HCT116 (cell line): ENCODE measurements at regions not wholly inside any gene's neighbourhood (a gene's known extent, or its start where the extent isn't known, plus 50 kb on each side); places are given as distances from the start of the nearest gene placed in this dataset.

ENCODE experiments used
- ATAC-seq: fragments of 200-7000 bp; cut with Tn5 transposase; 2 replicates; pipeline ENCODE4 v1.9.1; 2020; ENCODE audit warnings: mild to moderate bottlenecking, moderate library complexity
- BruUV-seq: library from RNA; stranded (reverse); fragments of 400-500 nt; replicated peaks from 2 replicates; lab custom pipeline; 2021; lab: Mats Ljungman, UMichigan
- CTCF ChIA-PET: fragments of 300-600 bp; sonication (Branson Sonifier 250); formaldehyde crosslinking; loops from one replicate; lab custom pipeline; 2021; ENCODE audit warnings: antibody characterized with exemption; lab: Charles Lee
- POLR2A ChIA-PET: fragments of 300-600, 350-600 bp; sonication (Branson Sonifier 250); formaldehyde crosslinking; loops from one replicate; lab custom pipeline; 2021; ENCODE audit warnings: antibody characterized with exemption; lab: Charles Lee
- RAD21 ChIA-PET, 2 experiments: fragments of 300-600 bp; sonication (Branson Sonifier 250); formaldehyde crosslinking; loops; one replicate each; lab custom pipeline; 2023; ENCODE audit warnings: low total read pairs in 2 of 2; ENCODE audit not compliant: uncharacterized antibody in 2 of 2, unreplicated experiment in 2 of 2, low non-redundant PET in 1 of 2; lab: Charles Lee
- DNase-seq: peaks from one replicate; pipeline ENCODE4 v3.0.0-alpha.2; 2010; ENCODE audit warnings: low read depth, low spot score
- H2AFZ ChIP-seq: fragments of 200-600 bp; shearing (Covaris generic), sonication (generic); 2 replicates; pipeline ENCODE4 v1.6.1; 2017; ENCODE audit warnings: low read depth, mixed run types, mixed read lengths, antibody characterized with exemption, low read length; ENCODE audit not compliant: poor library complexity, severe bottlenecking
- H3K27ac ChIP-seq: 2 replicates; pipeline ENCODE4 v1.5.1; 2012; ENCODE audit warnings: low read depth, low read length
- H3K27me3 ChIP-seq: fragments of 200-600 bp; sonication (generic); 2 replicates; pipeline ENCODE4 v1.6.1; 2016; ENCODE audit warnings: mixed run types, low read length, mixed read lengths; ENCODE audit not compliant: insufficient read depth
- H3K36me3 ChIP-seq, 2 experiments: fragments of 200-500 bp in 1 of 2; fragments of 200-600 bp in 1 of 2; sonication (Bioruptor generic) in 1 of 2; sonication (generic) in 1 of 2; 2 replicates each; pipeline versions ENCODE4 v1.5.1 to v1.6.1; 2014 to 2016; ENCODE audit warnings: low read length in 2 of 2, inconsistent platforms in 1 of 2, mixed read lengths in 1 of 2, mixed run types in 1 of 2; ENCODE audit not compliant: insufficient read depth in 2 of 2, control insufficient read depth in 1 of 2
- H3K4me1 ChIP-seq, 2 experiments: fragments of 200-600 bp in 1 of 2; sonication (generic) in 1 of 2; 2 replicates each; pipeline versions ENCODE4 v1.5.1 to v1.6.1; 2012 to 2017; ENCODE audit warnings: low read length in 2 of 2, inconsistent platforms in 1 of 2, mild to moderate bottlenecking in 1 of 2, mixed read lengths in 1 of 2, mixed run types in 1 of 2, moderate library complexity in 1 of 2; ENCODE audit not compliant: insufficient read depth in 2 of 2, control insufficient read depth in 1 of 2
- H3K4me2 ChIP-seq: fragments of 200-600 bp; sonication (generic); 2 replicates; pipeline ENCODE4 v1.6.1; 2017; ENCODE audit warnings: mixed run types, low read length, mixed read lengths
- H3K4me3 ChIP-seq, 2 experiments: fragments of 200-600 bp in 1 of 2; sonication (generic) in 1 of 2; replicated peaks in 1 of 2; 2 replicates each; pipeline ENCODE4 v1.5.1; 2011 to 2016; ENCODE audit warnings: low read length in 2 of 2, control low read depth in 1 of 2, low read depth in 1 of 2, mild to moderate bottlenecking in 1 of 2, mixed read lengths in 1 of 2, mixed run types in 1 of 2
- H3K79me2 ChIP-seq: fragments of 200-600 bp; sonication (generic); 2 replicates; pipeline ENCODE4 v1.6.1; 2017; ENCODE audit warnings: mild to moderate bottlenecking, mixed run types, low read length, moderate library complexity, mixed read lengths; ENCODE audit not compliant: insufficient read depth
- H3K9ac ChIP-seq: fragments of 200-600 bp; sonication (generic); 2 replicates; pipeline ENCODE4 v1.6.1; 2016; ENCODE audit warnings: low read length, mixed read lengths
- H3K9me2 ChIP-seq: fragments of 200-600 bp; sonication (generic), shearing (Covaris generic); 2 replicates; pipeline ENCODE4 v1.6.1; 2017; ENCODE audit warnings: mixed run types, mild to moderate bottlenecking, moderate library complexity; ENCODE audit not compliant: insufficient read depth
- H3K9me3 ChIP-seq, 2 experiments: fragments of 200-500 bp in 1 of 2; fragments of 200-600 bp in 1 of 2; sonication (Bioruptor generic) in 1 of 2; sonication (generic) in 1 of 2; 2 replicates each; pipeline ENCODE4 v1.6.1; 2014 to 2017; ENCODE audit warnings: low read length in 2 of 2, mixed read lengths in 2 of 2, inconsistent platforms in 1 of 2, low read depth in 1 of 2, mild to moderate bottlenecking in 1 of 2, mixed run types in 1 of 2, moderate library complexity in 1 of 2; ENCODE audit not compliant: control insufficient read depth in 1 of 2, insufficient read depth in 1 of 2
- H4K20me1 ChIP-seq: fragments of 200-600 bp; sonication (generic), shearing (Covaris generic); 2 replicates; pipeline ENCODE4 v1.6.1; 2017; ENCODE audit warnings: mixed run types, mild to moderate bottlenecking, moderate library complexity; ENCODE audit not compliant: insufficient read depth
- ELF1 ChIP-seq: IDR thresholded peaks from 2 replicates; pipeline ENCODE4 v1.6.1; 2012; ENCODE audit warnings: low read depth, borderline replicate concordance
- SIN3A ChIP-seq: IDR thresholded peaks from 2 replicates; pipeline ENCODE4 v1.6.1; 2012; ENCODE audit warnings: low read depth
- SRF ChIP-seq: IDR thresholded peaks from 2 replicates; pipeline ENCODE4 v1.6.1; 2012; ENCODE audit warnings: low read depth
- TCF7L2 ChIP-seq: IDR thresholded peaks from 2 replicates; pipeline ENCODE4 v1.7.0; 2011; ENCODE audit warnings: borderline replicate concordance, inconsistent platforms; ENCODE audit not compliant: insufficient read depth, insufficient read length; ENCODE audit errors: extremely low read depth
- ZFX ChIP-seq: fragments of 450-650 bp; IDR thresholded peaks from 2 replicates; pipeline ENCODE4 v1.6.1; 2017
- intact Hi-C: fragments of 100-400 bp; cut with micrococcal nuclease; formaldehyde crosslinking; loops from 2 replicates; pipeline ENCODE4 v1.10.0; 2022
- TF ChIP-seq, protein P1 (sequence below): IDR thresholded peaks from 2 replicates; pipeline ENCODE4 v1.6.1; 2012

GRCh38 chr1:173122958-173123852, 72.5 kb upstream of the TNFSF18 start:
- no peak overlapping the region for H3K9ac ChIP-seq
- CTCF ChIA-PET: no interaction called here

DNA sequence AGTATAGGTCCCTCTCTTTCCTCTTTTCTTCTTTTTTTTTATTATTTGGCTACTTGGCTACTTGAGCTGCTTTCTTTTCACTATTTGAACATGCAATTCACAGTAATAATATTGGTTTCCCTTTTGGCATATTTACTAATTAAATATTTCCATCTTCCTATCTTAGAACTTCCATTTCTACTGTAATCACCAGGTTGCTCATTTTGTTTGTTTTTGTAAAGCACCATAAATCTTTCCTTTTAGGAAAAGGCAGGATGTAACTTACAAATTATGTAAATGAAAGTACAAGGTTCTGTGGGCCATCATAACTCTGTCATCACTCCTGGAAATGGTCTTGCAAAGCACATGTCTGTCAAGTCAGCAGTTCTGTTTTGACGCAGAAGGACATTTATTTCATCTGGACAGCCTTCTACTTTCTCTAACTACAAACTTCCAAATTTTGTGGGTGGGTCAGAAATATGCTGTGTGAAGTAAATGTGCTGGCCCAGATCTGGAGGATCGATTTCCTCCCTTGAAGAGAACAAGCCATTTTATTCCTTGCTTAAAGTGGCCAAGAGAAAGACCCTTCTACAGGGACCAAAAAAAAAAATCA, 71.7 kb upstream of the TNFSF18 start:
- no peak overlapping the region for H3K27ac ChIP-seq

More at GRCh38 chr1:173122958-173123852, 72.5 kb upstream of the TNFSF18 start:
- no peak for DNase-seq
- peaks cover 0 to 9% of the 10 kb centered on the region in 2 experiments; a peak in 2 of 4 replicates for H3K4me1 ChIP-seq
- H2AFZ ChIP-seq: no peak overlapping the region
- RAD21 ChIA-PET: no interaction called here
- H3K36me3 ChIP-seq: no peaks in the 10 kb centered on the region
- no peaks in the 10 kb centered on the region for H3K27me3 ChIP-seq
- H3K79me2 ChIP-seq: no peaks in the 10 kb centered on the region
- no peak for ATAC-seq
- intact Hi-C loops: no loop called here
- H4K20me1 ChIP-seq: no peaks in the 10 kb centered on the region
- peak overlapping the region; percentile 34 for H3K4me2 ChIP-seq
- no peak overlapping the region for H3K4me3 ChIP-seq
- 0 out of 2 replicates have a peak, but pooled peaks cover 2% of the 10 kb centered on the region for H3K9me2 ChIP-seq
- TF ChIP-seq TCF7L2 (no peak), SRF (peak; percentile 55; the same call in 1 of the 2 replicates)
- TF ChIP-seq, all 23 proteins: peak for 1
- POLR2A ChIA-PET: no interaction called here
- no TSS peak for BruUV-seq
- Histone ChIP-seq H3K27ac (no peak overlapping the region), H3K9me3 (no peaks in the 10 kb centered on the region)

More for the DNA sequence above, 71.7 kb upstream of the TNFSF18 start:
- Histone ChIP-seq H4K20me1 (no peaks in the 10 kb centered on the region), H3K9me3 (no peaks in the 10 kb centered on the region), H3K4me2 (no peak overlapping the region), H2AFZ (no peak overlapping the region), H3K79me2 (no peaks in the 10 kb centered on the region), H3K27me3 (no peaks in the 10 kb centered on the region), H3K9me2 (0 out of 2 replicates have a peak, but pooled peaks cover 2% of the 10 kb centered on the region)
- BruUV-seq: no TSS peak
- ChIA-PET POLR2A (no interaction called here), CTCF (no interaction called here)
- ATAC-seq (no peak), DNase-seq (no peak)
- TF ChIP-seq, protein P1, sequence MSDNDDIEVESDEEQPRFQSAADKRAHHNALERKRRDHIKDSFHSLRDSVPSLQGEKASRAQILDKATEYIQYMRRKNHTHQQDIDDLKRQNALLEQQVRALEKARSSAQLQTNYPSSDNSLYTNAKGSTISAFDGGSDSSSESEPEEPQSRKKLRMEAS: no peak
- no peak for TF ChIP-seq ZFX
- TF ChIP-seq SIN3A: no peak
- no peak for TF ChIP-seq ELF1
- TF ChIP-seq, all 23 proteins: peak for 0
- RAD21 ChIA-PET: no interaction called here
- H3K4me3 ChIP-seq: no peak overlapping the region
- H3K9ac ChIP-seq: no peak overlapping the region
- H3K4me1 ChIP-seq: peaks cover 0 to 9% of the 10 kb centered on the region in 2 experiments; a peak in 2 of 4 replicates
- intact Hi-C loops: no loop called here
- H3K36me3 ChIP-seq: no peaks in the 10 kb centered on the region
